OCI-LY3 (cell line): ENCODE measurements at regions not wholly inside any gene's neighbourhood (a gene's known extent, or its start where the extent isn't known, plus 50 kb on each side); places are given as distances from the start of the nearest gene placed in this dataset.

Source experiments
- CTCF ChIP-seq: fragments of 200-600, 300-600 bp; sonication (generic); IDR thresholded peaks from 2 replicates; pipeline ENCODE4 v1.5.1; 2014; ENCODE audit warnings: antibody characterized with exemption, low read length, low read depth
- EZH2phosphoT487 ChIP-seq: fragments of 200-600 bp; shearing (Covaris generic); IDR thresholded peaks from 2 replicates; pipeline ENCODE4 v1.6.1; 2018; ENCODE audit warnings: antibody characterized with exemption, mixed run types, low read depth

- no peak for TF ChIP-seq CTCF
- no peak for TF ChIP-seq EZH2phosphoT487
Observed at GRCh38 chr7:46841248-46841647, 740.7 kb downstream of the TNS3 start.
